Nephron (organoid): ENCODE measurements at regions not wholly inside any gene's neighbourhood (a gene's known extent, or its start where the extent isn't known, plus 50 kb on each side); places are given as distances from the start of the nearest gene placed in this dataset.

ENCODE experiments used
- H3K27ac Mint-ChIP-seq, 3 experiments: 2 replicates each; pipeline ENCODE4 v1.8.0; 2020; ENCODE audit warnings: mixed read lengths in 3 of 3, mild to moderate bottlenecking in 2 of 3, moderate library complexity in 1 of 3
- H3K27me3 Mint-ChIP-seq: 2 replicates; pipeline ENCODE4 v1.8.0; 2021; ENCODE audit warnings: low read depth, mild to moderate bottlenecking, moderate library complexity, mixed read lengths
- H3K36me3 Mint-ChIP-seq: 2 replicates; pipeline ENCODE4 v1.8.0; 2020; ENCODE audit warnings: low read depth, mixed read lengths
- H3K4me1 Mint-ChIP-seq: 2 replicates; pipeline ENCODE4 v1.8.0; 2020; ENCODE audit warnings: mixed read lengths
- H3K4me3 Mint-ChIP-seq, 3 experiments: 2 replicates each; pipeline ENCODE4 v1.8.0; 2020; ENCODE audit warnings: mild to moderate bottlenecking in 3 of 3, mixed read lengths in 3 of 3, moderate library complexity in 2 of 3
- H3K9me3 Mint-ChIP-seq: 2 replicates; pipeline ENCODE4 v1.8.0; 2020; ENCODE audit warnings: mixed read lengths
- TF ChIP-seq, protein P1 (sequence below), 3 experiments: fragments of 200-600 bp; sonication (generic); IDR thresholded peaks; one replicate each; pipeline ENCODE4 v1.5.0; 2021; ENCODE audit warnings: antibody characterized with exemption in 3 of 3; ENCODE audit not compliant: unreplicated experiment in 3 of 3

DNA sequence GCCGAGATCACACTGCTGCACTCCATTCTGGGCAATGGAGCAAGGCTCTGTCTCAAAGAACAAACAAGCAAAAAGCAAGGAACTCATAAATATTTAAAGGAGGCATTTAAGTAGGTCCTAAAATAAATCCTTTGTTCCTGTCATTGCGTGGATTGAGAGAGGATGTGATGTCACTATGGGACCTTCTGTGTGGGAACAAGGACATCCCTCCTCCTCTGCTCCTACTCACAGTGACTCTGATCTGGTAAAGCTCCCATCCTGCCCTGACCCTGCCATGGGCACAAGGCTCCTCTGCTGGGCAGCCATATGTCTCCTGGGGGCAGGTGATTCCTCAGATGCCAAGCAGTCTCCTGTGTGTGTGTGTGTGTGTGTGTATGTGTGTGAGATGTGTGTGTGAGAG, 74.1 kb upstream of the PRSS58 start:
- no peaks in the 10 kb centered on the region for H3K36me3 Mint-ChIP-seq
- H3K4me3 Mint-ChIP-seq = no peak overlapping the region
- peaks cover 6% of the 10 kb centered on the region for H3K4me1 Mint-ChIP-seq
- no peaks in the 10 kb centered on the region for H3K9me3 Mint-ChIP-seq
- TF ChIP-seq, protein P1, sequence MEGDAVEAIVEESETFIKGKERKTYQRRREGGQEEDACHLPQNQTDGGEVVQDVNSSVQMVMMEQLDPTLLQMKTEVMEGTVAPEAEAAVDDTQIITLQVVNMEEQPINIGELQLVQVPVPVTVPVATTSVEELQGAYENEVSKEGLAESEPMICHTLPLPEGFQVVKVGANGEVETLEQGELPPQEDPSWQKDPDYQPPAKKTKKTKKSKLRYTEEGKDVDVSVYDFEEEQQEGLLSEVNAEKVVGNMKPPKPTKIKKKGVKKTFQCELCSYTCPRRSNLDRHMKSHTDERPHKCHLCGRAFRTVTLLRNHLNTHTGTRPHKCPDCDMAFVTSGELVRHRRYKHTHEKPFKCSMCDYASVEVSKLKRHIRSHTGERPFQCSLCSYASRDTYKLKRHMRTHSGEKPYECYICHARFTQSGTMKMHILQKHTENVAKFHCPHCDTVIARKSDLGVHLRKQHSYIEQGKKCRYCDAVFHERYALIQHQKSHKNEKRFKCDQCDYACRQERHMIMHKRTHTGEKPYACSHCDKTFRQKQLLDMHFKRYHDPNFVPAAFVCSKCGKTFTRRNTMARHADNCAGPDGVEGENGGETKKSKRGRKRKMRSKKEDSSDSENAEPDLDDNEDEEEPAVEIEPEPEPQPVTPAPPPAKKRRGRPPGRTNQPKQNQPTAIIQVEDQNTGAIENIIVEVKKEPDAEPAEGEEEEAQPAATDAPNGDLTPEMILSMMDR (IDR thresholded peaks at IDR 0.05; ENCODE audit: unreplicated experiment in 3 of 3) = no peak
- no peaks in the 10 kb centered on the region for H3K27me3 Mint-ChIP-seq
- H3K27ac Mint-ChIP-seq = no peak overlapping the region

DNA sequence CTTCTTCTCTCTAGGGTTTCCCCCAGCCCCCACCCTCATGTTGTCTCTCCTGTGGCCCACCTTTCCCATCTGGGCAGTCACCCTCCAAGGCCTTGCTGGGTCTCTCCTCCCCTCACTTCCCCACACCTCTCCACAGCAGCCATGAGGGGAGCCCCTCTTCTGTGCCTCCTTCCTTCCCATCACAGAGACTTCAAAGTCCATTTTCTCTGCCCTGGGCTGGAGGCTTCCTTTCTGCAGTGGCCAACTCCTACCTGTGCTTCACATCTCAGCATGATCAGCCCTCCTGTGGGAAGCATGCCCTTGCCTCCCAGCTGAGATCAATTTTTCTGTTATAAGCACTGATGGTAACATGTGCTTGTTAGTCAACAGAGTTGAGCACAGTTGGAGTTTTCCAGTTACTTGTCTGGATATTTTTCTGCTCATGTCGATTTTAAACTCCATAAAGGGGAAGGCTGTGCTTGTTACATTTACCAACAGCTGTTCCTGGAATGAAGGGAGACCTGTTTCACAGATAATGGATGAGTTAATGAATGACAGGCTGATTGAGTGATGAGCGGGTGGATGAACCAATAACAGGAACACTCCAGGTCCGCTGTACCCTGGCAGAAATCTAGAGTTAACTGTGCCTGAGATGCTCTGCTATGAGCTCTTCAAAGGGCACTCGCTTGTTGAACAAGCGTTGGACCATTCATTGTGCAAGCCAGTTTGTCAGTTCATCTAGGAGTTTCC, 71.4 kb upstream of the PRSS58 start:
- no peaks in the 10 kb centered on the region for H3K36me3 Mint-ChIP-seq
- peak overlapping the region in 2 of 3 experiments; percentile 11 to 22 for H3K27ac Mint-ChIP-seq
- TF ChIP-seq, protein P1 (IDR thresholded peaks at IDR 0.05; ENCODE audit: unreplicated experiment in 3 of 3) = no peak
- no peaks in the 10 kb centered on the region for H3K9me3 Mint-ChIP-seq
- H3K4me3 Mint-ChIP-seq = no peak overlapping the region
- H3K27me3 Mint-ChIP-seq = no peaks in the 10 kb centered on the region
- peaks cover 6% of the 10 kb centered on the region for H3K4me1 Mint-ChIP-seq

- H3K27me3 Mint-ChIP-seq = no peaks in the 10 kb centered on the region
- TF ChIP-seq, protein P1 (IDR thresholded peaks at IDR 0.05; ENCODE audit: unreplicated experiment in 3 of 3) = no peak
- no peaks in the 10 kb centered on the region for H3K9me3 Mint-ChIP-seq
- H3K4me1 Mint-ChIP-seq = peaks cover 6% of the 10 kb centered on the region
- no peak overlapping the region for H3K4me3 Mint-ChIP-seq
- H3K27ac Mint-ChIP-seq = no peak overlapping the region
- H3K36me3 Mint-ChIP-seq = no peaks in the 10 kb centered on the region
Observed at GRCh38 chr7:142328551-142328950, 70.7 kb upstream of the PRSS58 start.

DNA sequence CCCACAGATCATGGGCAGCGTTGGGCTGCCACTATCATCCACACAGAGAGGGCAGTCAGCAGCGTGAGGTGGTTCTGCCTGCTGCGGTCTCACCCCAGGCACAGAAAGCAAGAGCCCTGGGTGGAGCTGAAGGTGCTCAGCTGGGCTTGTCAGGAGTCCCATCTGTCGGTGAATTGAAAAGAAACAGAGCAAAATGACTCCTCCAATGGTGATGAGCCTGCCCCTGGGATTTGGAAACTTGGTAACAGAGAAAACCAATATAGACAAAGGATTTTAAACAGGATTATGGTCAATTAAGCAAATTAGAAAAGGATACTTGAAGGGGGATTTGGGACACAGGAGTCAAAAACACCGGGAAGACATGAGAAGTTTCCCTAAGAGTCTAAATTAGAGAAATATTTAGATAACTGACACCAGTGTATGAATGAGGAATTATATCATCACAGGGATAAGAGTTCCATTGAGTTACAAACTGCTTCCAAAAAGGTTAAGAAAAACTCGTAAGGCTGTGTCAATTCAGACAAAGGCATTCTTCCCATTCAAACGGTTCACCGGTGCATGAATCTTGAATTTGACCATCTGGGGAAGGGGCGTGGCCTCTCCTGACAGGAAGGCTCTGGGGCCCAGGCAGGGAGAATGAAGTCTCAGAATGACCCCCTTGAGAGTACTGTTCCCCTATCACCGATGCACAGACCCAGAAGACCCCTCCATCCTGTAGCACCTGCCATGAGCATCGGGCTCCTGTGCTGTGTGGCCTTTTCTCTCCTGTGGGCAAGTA, 70.0 kb upstream of the PRSS58 start:
- Mint-ChIP-seq H3K27ac (peak overlapping the region in 1 of 3 experiments; percentile 20), H3K27me3 (no peaks in the 10 kb centered on the region), H3K4me3 (no peak overlapping the region), H3K36me3 (no peaks in the 10 kb centered on the region), H3K4me1 (peaks cover 6% of the 10 kb centered on the region), H3K9me3 (no peaks in the 10 kb centered on the region)
- TF ChIP-seq, protein P1 (IDR thresholded peaks at IDR 0.05; ENCODE audit: unreplicated experiment in 3 of 3) = no peak

DNA sequence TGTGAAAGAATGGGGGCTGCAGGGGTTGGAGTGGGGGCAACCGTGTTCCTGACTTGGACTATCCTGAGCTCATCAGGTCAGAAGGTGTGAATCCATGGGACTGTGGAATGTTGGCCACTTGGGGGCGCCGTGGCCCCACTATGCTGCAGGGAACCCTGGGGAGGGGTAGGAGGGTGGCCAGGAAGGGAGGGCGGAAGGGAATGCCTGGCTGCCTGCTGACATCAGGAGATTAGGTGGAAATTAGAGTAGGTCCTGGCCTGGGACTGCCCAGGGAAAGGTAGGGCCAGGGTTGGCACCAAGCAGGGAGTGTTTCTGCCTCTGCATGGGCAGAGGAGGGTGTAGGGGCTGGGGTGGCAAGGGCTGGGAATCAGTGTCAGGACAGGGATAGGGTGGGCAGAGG, 65.8 kb upstream of the PRSS58 start:
- no peak overlapping the region for H3K4me3 Mint-ChIP-seq
- no peak overlapping the region for H3K27ac Mint-ChIP-seq
- TF ChIP-seq, protein P1 (IDR thresholded peaks at IDR 0.05; ENCODE audit: unreplicated experiment in 3 of 3) = peak in 2 of 3 experiments; percentile 18 to 25
- peaks cover 5% of the 10 kb centered on the region for H3K27me3 Mint-ChIP-seq
- no peaks in the 10 kb centered on the region for H3K36me3 Mint-ChIP-seq
- peaks cover 12% of the 10 kb centered on the region for H3K4me1 Mint-ChIP-seq
- H3K9me3 Mint-ChIP-seq = no peaks in the 10 kb centered on the region
